GM13976 (cell line): ENCODE measurements at regions not wholly inside any gene's neighbourhood (a gene's known extent, or its start where the extent isn't known, plus 50 kb on each side); places are given as distances from the start of the nearest gene placed in this dataset.

Source experiments
- DNase-seq: peaks from one replicate; pipeline ENCODE4 v3.0.0; 2012; ENCODE audit warnings: low spot score
- in situ Hi-C: fragments of 300-500 bp; cut with MboI; formaldehyde crosslinking; loops from one replicate; pipeline ENCODE4 v1.12.0; 2022; ENCODE audit warnings: low sequenced_read_pairs, mixed read lengths, inconsistent platforms; ENCODE audit not compliant: unreplicated experiment
- TF ChIP-seq, protein P1 (sequence below): IDR thresholded peaks from 2 replicates; pipeline ENCODE4 v1.5.1; 2012; ENCODE audit warnings: borderline replicate concordance, mild to moderate bottlenecking; ENCODE audit not compliant: insufficient read depth; ENCODE audit errors: extremely low read depth, missing control alignments, control extremely low read depth

DNA sequence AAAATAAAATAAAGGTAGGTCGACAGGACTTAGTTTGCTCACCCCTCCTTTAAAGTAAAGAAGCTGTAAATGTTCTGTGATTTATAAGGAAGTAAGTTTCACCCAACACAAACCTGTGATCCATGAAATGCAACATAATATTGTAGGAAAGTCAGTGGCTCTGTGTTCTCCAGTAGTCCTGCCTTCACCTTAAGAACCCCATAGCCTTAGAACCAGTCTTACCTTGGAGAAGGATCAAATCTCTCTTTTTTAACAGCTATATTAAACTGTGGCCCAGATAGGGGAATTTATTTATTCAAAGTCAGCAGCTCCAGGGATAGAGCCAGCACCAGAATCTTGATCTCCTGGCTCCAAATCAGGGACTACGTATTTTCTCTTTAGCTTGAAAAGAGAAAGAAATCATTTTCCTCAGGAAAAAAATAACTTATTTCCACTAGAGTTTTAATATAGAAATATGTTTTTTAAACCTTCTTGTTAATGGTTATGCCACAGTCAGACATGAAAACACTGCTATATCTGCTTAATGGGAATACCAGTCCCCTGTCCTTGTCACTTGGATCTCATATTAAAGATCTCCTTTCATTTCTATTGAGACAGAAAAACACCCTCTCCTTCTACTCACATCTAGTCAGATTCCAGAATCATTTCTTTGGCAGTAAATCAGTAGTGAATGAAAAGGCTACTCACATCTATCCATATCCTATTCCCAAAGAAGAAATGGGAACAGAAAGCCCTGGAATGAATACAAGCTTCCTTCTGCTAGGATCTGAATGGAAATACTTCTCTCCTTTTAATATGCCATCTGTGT lies 269.2 kb upstream of the TNC start:
- TF ChIP-seq, protein P1, sequence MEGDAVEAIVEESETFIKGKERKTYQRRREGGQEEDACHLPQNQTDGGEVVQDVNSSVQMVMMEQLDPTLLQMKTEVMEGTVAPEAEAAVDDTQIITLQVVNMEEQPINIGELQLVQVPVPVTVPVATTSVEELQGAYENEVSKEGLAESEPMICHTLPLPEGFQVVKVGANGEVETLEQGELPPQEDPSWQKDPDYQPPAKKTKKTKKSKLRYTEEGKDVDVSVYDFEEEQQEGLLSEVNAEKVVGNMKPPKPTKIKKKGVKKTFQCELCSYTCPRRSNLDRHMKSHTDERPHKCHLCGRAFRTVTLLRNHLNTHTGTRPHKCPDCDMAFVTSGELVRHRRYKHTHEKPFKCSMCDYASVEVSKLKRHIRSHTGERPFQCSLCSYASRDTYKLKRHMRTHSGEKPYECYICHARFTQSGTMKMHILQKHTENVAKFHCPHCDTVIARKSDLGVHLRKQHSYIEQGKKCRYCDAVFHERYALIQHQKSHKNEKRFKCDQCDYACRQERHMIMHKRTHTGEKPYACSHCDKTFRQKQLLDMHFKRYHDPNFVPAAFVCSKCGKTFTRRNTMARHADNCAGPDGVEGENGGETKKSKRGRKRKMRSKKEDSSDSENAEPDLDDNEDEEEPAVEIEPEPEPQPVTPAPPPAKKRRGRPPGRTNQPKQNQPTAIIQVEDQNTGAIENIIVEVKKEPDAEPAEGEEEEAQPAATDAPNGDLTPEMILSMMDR: no peak
- no peak for DNase-seq
- in situ Hi-C loops: no loop called here

DNA sequence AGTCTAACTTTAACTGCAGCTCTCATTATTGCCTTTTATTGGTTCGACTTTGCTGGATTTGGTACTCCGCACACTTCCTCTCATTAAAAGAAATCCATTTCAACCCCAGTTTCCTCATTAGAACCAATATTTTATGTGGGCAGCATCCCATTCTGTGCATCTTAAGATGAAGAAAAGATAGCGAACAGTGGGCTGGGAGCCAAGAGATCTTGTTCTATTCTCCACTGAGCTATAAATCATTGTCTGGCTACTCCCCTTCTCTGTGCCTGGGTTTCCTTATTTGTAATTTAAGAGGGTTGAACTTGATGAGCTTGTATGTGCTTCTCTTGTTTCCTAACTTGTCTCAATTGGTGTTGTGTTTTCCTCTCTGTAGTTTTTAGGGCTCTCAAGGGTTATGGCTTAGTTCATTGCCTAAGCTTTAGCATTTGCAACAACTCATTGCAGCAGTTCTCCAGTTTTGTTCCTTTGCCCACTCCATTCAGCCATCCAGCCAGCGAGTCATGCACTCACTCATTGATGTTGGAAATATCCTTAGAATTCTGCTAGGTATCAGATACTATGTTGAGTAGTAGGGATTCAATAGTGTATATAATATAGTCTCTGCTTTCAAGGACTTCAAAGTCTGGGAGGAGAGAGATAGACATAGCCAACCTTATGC lies 273.3 kb upstream of the TNC start:
- no peak for DNase-seq
- TF ChIP-seq, protein P1: no peak
- in situ Hi-C loops: no loop called here

DNA sequence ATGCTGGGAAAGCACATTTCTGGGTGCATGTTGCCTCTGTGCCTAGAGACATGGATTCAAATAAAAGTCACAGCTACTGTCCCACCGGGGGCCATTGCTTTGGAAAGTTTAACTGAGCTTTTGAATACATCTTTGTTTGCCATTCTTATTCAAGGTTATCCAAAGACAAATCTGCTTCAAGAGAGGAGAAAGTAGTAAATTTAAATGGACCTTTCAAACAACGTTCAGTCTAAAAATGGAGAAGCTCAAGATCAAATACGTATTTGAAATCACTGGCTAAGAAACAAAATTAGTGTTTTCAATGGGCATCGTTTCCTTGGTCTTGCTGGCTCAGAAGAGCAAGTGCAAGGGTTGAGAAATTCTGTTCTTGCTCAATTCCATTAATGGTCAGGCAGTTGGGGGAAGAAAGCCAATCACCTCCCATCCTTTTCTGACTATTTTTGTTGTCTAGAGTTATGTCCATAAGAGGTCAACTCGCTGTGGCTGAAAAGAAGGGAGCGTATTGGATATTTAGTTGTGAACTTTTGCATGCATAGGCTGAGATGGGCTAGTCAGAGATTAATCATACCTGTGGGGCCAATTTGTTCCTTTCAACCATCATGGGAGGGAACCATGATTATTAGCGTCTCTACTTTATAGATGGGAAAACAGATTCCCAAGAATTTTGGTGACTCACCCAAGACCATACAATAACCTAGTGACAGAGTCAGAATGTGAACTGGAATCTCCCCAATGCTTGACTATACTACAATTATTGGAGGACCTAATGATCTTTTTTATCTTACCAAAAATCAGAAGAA lies 276.2 kb upstream of the TNC start:
- no peak for DNase-seq
- TF ChIP-seq, protein P1: no peak
- in situ Hi-C loops: no loop called here

DNA sequence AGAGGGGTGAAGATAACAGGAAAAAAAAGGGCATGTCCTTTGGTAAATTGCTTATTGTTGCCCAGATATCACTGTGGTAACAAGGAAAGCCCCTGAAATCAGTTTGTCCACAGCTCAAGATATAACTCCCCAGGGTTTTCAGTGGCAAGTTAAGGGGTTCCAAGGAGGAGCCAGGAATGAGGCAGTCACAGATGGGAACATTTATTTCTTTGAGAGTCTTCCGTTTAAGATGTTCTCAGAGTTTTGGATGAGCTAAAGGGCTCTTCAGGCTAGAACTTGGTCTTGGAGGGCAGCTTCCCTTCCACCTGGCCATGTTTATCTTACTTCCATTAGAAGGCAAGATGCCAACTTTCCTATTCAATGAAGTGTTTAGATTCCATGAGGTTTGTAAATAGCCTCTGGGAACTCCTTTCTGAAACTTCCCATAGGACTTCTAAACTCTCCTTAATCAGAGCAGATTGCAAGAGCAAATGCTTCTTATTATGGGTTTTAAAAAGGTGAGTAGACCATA lies 277.6 kb upstream of the TNC start:
- TF ChIP-seq, protein P1: no peak
- DNase-seq: no peak
- in situ Hi-C loops: no loop called here

DNA sequence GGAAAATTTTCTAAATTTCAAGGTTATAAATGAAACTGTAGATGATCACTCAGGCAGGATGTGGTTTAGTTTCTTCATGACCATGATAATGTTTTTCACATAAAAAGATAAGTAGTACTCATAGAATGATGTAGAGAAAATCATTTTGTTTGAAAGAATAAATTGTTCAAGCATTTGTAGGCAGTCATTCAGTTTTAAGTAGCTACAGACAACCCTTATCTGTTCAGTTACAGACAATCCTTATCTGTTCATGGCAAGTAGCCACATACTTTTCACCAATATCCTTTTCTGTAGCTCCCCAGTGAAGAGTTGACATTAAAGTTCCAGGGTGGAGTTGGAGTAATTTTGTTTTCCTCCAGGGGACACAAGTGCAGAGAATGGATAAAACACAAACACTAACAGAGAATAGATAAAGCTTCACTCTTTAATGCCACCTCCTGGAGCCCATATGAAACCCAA lies 278.1 kb upstream of the TNC start:
- TF ChIP-seq, protein P1: no peak
- in situ Hi-C loops: no loop called here
- DNase-seq: no peak

DNA sequence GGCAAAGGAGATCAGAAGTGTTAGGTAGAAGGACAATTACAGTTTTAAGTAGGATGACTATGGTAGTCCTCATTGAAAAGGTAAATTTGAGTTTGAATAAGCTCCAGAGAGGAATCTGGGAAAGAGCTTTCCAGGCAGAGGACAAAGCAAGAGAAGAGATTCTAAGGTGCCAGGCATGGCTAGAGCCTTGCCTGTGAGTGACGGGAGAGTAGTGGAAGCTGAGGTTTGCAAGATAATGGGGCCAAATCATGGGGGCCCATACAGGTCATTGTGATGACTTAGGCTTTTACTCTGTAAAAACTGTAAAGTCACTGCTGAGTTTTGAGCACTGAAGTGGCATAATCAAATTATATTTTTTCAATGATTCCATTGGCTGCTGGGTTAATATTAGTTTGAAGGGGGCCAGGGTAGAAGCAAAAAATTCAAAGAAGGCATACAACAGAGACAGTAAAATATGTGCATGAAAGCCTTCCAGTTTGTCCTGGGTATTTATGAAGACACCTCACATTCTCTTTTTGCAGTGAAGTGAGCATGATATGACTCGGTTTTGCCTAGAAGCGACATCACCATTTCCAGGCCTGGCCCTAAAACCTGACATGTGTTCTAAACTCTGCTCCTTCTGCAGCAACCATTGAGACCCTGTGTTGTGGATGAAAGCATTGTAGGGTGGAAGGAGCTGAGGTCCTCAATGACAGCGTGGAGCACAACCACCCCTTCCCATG lies 279.8 kb upstream of the TNC start:
- no peak for DNase-seq
- TF ChIP-seq, protein P1: no peak
- in situ Hi-C loops: no loop called here
